HCT116 (cell line): ENCODE measurements at regions not wholly inside any gene's neighbourhood (a gene's known extent, or its start where the extent isn't known, plus 50 kb on each side); places are given as distances from the start of the nearest gene placed in this dataset.

Experiments used
- CTCF ChIP-seq, 3 experiments: fragments of 200-600 bp in 1 of 3; sonication (generic) in 1 of 3; IDR thresholded peaks in 2 of 3; conservative IDR thresholded peaks in 1 of 3; 2 replicates each; pipeline ENCODE4 v1.5.1; 2012 to 2017; ENCODE audit warnings: low read depth in 2 of 3, low read length in 2 of 3, antibody characterized with exemption in 1 of 3, borderline replicate concordance in 1 of 3, control low read depth in 1 of 3, mild to moderate bottlenecking in 1 of 3, mixed read lengths in 1 of 3, mixed run types in 1 of 3, moderate library complexity in 1 of 3; ENCODE audit not compliant: insufficient read depth in 1 of 3
- EGR1 ChIP-seq: IDR thresholded peaks from 2 replicates; pipeline ENCODE4 v1.6.1; 2012; ENCODE audit warnings: low read depth
- EZH2 ChIP-seq: fragments of 200-600 bp; sonication (generic); IDR thresholded peaks from 2 replicates; pipeline ENCODE4 v1.6.1; 2017; ENCODE audit warnings: antibody characterized with exemption, mixed run types
- EZH2phosphoT487 ChIP-seq: fragments of 200-600 bp; IDR thresholded peaks from 2 replicates; pipeline ENCODE4 v1.6.1; 2018; ENCODE audit warnings: antibody characterized with exemption, borderline replicate concordance
- POLR2A ChIP-seq: IDR thresholded peaks from 2 replicates; pipeline ENCODE4 v1.7.0; 2011; ENCODE audit warnings: borderline replicate concordance; ENCODE audit not compliant: insufficient read depth, insufficient read length; ENCODE audit errors: extremely low read depth
- SRF ChIP-seq: IDR thresholded peaks from 2 replicates; pipeline ENCODE4 v1.6.1; 2012; ENCODE audit warnings: low read depth
- YY1 ChIP-seq: IDR thresholded peaks from 2 replicates; pipeline ENCODE4 v1.6.1; 2011; ENCODE audit warnings: low read length, low read depth, moderate library complexity, mild to moderate bottlenecking; ENCODE audit not compliant: insufficient replicate concordance; ENCODE audit errors: extremely low read depth
- ZBTB33 ChIP-seq: IDR thresholded peaks from 2 replicates; pipeline ENCODE4 v1.6.1; 2011; ENCODE audit warnings: mild to moderate bottlenecking, low read length, moderate library complexity; ENCODE audit not compliant: insufficient replicate concordance; ENCODE audit errors: extremely low read depth
- ZNF274 ChIP-seq: fragments of 200-500 bp; sonication (Bioruptor generic); IDR thresholded peaks from 2 replicates; pipeline ENCODE4 v1.6.1; 2014; ENCODE audit warnings: mild to moderate bottlenecking, low read depth, low read length, inconsistent platforms

DNA sequence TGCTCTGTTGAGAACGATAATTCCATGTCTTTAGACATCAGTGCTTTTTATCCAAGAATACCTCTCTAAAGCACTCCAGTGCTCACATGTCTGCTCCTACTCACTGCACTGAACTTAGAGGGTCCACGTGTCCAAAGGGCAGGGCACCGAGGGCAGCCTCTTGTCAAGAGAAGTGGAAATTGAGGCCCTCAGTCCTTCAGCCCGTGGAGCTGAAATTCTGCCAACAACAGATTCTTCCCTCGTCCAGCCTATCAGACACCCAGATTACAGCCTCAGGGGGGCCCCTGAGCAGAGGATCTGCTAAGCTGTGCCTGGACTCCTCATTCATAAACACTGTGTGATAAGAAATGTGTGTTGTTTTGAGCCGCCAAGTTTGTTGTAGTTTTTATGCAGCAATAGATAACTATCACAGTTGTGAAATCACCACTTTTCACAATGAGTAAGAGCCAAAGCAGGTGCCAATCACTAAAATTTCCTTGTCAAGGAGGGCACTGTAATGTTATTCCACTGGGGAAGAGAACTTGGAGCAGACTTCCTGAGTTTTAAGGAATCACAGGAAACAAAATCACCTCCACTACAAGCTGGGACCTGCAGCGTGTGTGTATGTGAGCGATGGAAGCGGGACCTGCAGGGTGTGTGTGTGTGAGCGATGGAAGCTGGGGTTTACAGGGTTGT is 58.8 kb upstream of the IGFBPL1 start:
- TF ChIP-seq ZBTB33 (no peak), CTCF (IDR thresholded peaks at IDR 0.05 in 2 of 3, conservative IDR thresholded peaks at IDR 0.05 in 1 of 3; ENCODE audit: borderline replicate concordance in 1 of 3, insufficient read depth in 1 of 3, low read depth in 2 of 3, low read length in 2 of 3) (no peak), SRF (no peak), EZH2 (no peak), EGR1 (no peak), YY1 (no peak), EZH2phosphoT487 (no peak), POLR2A (no peak), ZNF274 (no peak)
